Peyer's patch (tissue), 4 donors: ENCODE measurements at regions not wholly inside any gene's neighbourhood (a gene's known extent, or its start where the extent isn't known, plus 50 kb on each side); places are given as distances from the start of the nearest gene placed in this dataset.

Experiments
- DNase-seq, 3 donors: peaks; one replicate each; pipeline ENCODE4 v3.0.0-alpha.2; 2017 to 2019
- H3K27ac ChIP-seq, 4 donors: fragments of 200-600 bp; sonication (generic); one replicate each; pipeline ENCODE4 v1.5.1; 2016 to 2019
- H3K27me3 ChIP-seq, 2 donors: fragments of 200-600 bp; sonication (generic); one replicate each; pipeline ENCODE4 v1.5.1; 2019
- H3K36me3 ChIP-seq, 3 donors: fragments of 200-600 bp; sonication (generic); one replicate each; pipeline ENCODE4 v1.5.1; 2016 to 2019
- H3K4me1 ChIP-seq, 4 donors: fragments of 200-600 bp; sonication (generic); one replicate each; pipeline ENCODE4 v1.5.1; 2016 to 2019
- H3K4me3 ChIP-seq, 4 donors: fragments of 200-600 bp; sonication (generic); 1 replicate in 3 of 4; 2 replicates in 1 of 4; pipeline ENCODE4 v1.5.1; 2016 to 2019; ENCODE audit warnings: mild to moderate bottlenecking in 1 of 4
- H3K9me3 ChIP-seq, 4 donors: fragments of 200-600 bp; sonication (generic); one replicate each; pipeline ENCODE4 v1.5.1; 2016 to 2019; ENCODE audit warnings: mild to moderate bottlenecking in 1 of 4
- CTCF ChIP-seq, 6 experiments: fragments of 450-650 bp in 4 of 6; fragments of 200-600 bp in 2 of 6; sonication (generic) in 1 of 6; IDR thresholded peaks; one replicate each; pipeline ENCODE4 v1.5.1; 2017 to 2019; ENCODE audit warnings: antibody characterized with exemption in 6 of 6, mild to moderate bottlenecking in 3 of 6, moderate library complexity in 1 of 6
- POLR2A ChIP-seq, 2 donors: fragments of 450-650 bp; IDR thresholded peaks; one replicate each; pipeline ENCODE4 v1.5.1; 2017; ENCODE audit warnings: antibody characterized with exemption in 2 of 2, mild to moderate bottlenecking in 2 of 2, moderate library complexity in 2 of 2

- Histone ChIP-seq H3K27ac (peak overlapping the region in 3 of 4 donors; percentile 15 to 50 (median 43)), H3K36me3 (no peaks in the 10 kb centered on the region), H3K4me1 (peaks cover 0 to 49% (median 11%) of the 10 kb centered on the region in 4 donors), H3K9me3 (no peaks in the 10 kb centered on the region), H3K4me3 (no peak overlapping the region), H3K27me3 (no peaks in the 10 kb centered on the region)
- DNase-seq = peak in 2 of 3 donors; percentile 84 to 87
- TF ChIP-seq POLR2A (IDR thresholded peaks at IDR 0.05) = no peak
- no peak for TF ChIP-seq CTCF (IDR thresholded peaks at IDR 0.05)
Measured at GRCh38 chr2:41963661-41964525, 83.9 kb upstream of the PKDCC start.

- TF ChIP-seq CTCF (IDR thresholded peaks at IDR 0.05) = no peak
- TF ChIP-seq POLR2A (IDR thresholded peaks at IDR 0.05) = no peak
- Histone ChIP-seq H3K27ac (peak overlapping the region in 2 of 4 donors; percentile 11 to 55), H3K4me1 (peaks cover 0 to 49% (median 11%) of the 10 kb centered on the region in 4 donors), H3K27me3 (no peaks in the 10 kb centered on the region), H3K36me3 (no peaks in the 10 kb centered on the region), H3K9me3 (no peaks in the 10 kb centered on the region), H3K4me3 (no peak overlapping the region)
- no peak for DNase-seq
Measured at GRCh38 chr2:41965173-41965908, 82.5 kb upstream of the PKDCC start.

GRCh38 chr2:41965909-41966295 is 81.9 kb upstream of the PKDCC start:
- H3K27ac ChIP-seq = peak overlapping the region in 2 of 4 donors; percentile 11 to 55
- H3K27me3 ChIP-seq = no peaks in the 10 kb centered on the region
- H3K9me3 ChIP-seq = no peaks in the 10 kb centered on the region
- no peaks in the 10 kb centered on the region for H3K36me3 ChIP-seq
- no peak overlapping the region for H3K4me3 ChIP-seq
- peaks cover 0 to 49% (median 11%) of the 10 kb centered on the region in 4 donors for H3K4me1 ChIP-seq
- DNase-seq = no peak
- TF ChIP-seq CTCF (IDR thresholded peaks at IDR 0.05) = no peak
- no peak for TF ChIP-seq POLR2A (IDR thresholded peaks at IDR 0.05)

- peaks cover 0 to 49% (median 11%) of the 10 kb centered on the region in 4 donors for H3K4me1 ChIP-seq
- TF ChIP-seq POLR2A (IDR thresholded peaks at IDR 0.05) = no peak
- TF ChIP-seq CTCF (IDR thresholded peaks at IDR 0.05) = no peak
- H3K9me3 ChIP-seq = no peaks in the 10 kb centered on the region
- DNase-seq = peak; percentile 29 to 76 (median 61)
- H3K27me3 ChIP-seq = no peaks in the 10 kb centered on the region
- peak overlapping the region; percentile 49 to 64 (median 57) for H3K27ac ChIP-seq
- no peak overlapping the region for H3K4me3 ChIP-seq
- no peaks in the 10 kb centered on the region for H3K36me3 ChIP-seq
Measured at GRCh38 chr2:41966431-41966893, 81.4 kb upstream of the PKDCC start.

- Histone ChIP-seq H3K4me3 (no peak overlapping the region), H3K9me3 (no peaks in the 10 kb centered on the region), H3K27me3 (no peaks in the 10 kb centered on the region), H3K36me3 (no peaks in the 10 kb centered on the region), H3K4me1 (peaks cover 0 to 49% (median 11%) of the 10 kb centered on the region in 4 donors), H3K27ac (peak overlapping the region; percentile 49 to 64 (median 57))
- TF ChIP-seq POLR2A (IDR thresholded peaks at IDR 0.05) (no peak), CTCF (IDR thresholded peaks at IDR 0.05) (no peak)
- no peak for DNase-seq
Measured at GRCh38 chr2:41966920-41967319, 80.9 kb upstream of the PKDCC start.
